ENCODE measurements at regions not wholly inside any gene's neighbourhood (a gene's known extent, or its start where the extent isn't known, plus 50 kb on each side); places are given as distances from the start of the nearest gene placed in this dataset.
A peak's percentile ranks its signal among the peaks of the same experiment; 100 is the strongest.

- CTCF ChIA-PET, result interaction anchor here (1.2 kb wide), 1 partner anchor 425 kb away, joined by 4 read pairs; no protein-coding TSS in a partner anchor
- H3K4me1 Mint-ChIP-seq, result no peaks in the 10 kb centered on the region
- DNase-seq (peak; percentile 38), ATAC-seq (no peak)
- intact Hi-C loops (cut with DNase I, micrococcal nuclease), result loop anchor here (1.0 to 5.0 kb wide), 3 partner anchors 299 to 426 kb away; no protein-coding TSS in a partner anchor
- H3K27me3 Mint-ChIP-seq, result no peaks in the 10 kb centered on the region
- POLR2A ChIA-PET, result no interaction called here
- no peak overlapping the region for H3K27ac Mint-ChIP-seq
- no peaks in the 10 kb centered on the region for H3K36me3 Mint-ChIP-seq (ENCODE audit: low read depth)
- H3K9me3 Mint-ChIP-seq (ENCODE audit: low read depth), result peaks cover 34% of the 10 kb centered on the region
- H3K4me3 Mint-ChIP-seq, result no peak overlapping the region
Measured at GRCh38 chr3:176513604-176514003, 683.7 kb downstream of the TBL1XR1 start.

- H3K27ac Mint-ChIP-seq, result no peak overlapping the region
- ChIA-PET POLR2A (no interaction called here), CTCF (interaction anchor here (1.0 kb wide), 1 partner anchor 429 kb away, joined by 4 read pairs; no protein-coding TSS in a partner anchor)
- intact Hi-C loops (cut with DNase I, micrococcal nuclease), result loop anchor here in 1 of 2 experiments (5.0 kb wide), 1 partner anchor 300 kb away; no protein-coding TSS in a partner anchor
- H3K27me3 Mint-ChIP-seq, result no peaks in the 10 kb centered on the region
- H3K9me3 Mint-ChIP-seq (ENCODE audit: low read depth), result peaks cover 40% of the 10 kb centered on the region
- no peaks in the 10 kb centered on the region for H3K4me1 Mint-ChIP-seq
- ATAC-seq, result no peak
- no peak for DNase-seq
- H3K36me3 Mint-ChIP-seq (ENCODE audit: low read depth), result no peaks in the 10 kb centered on the region
- no peak overlapping the region for H3K4me3 Mint-ChIP-seq
Measured at GRCh38 chr3:176512037-176512436, 685.2 kb downstream of the TBL1XR1 start.

- Mint-ChIP-seq H3K4me3 (no peak overlapping the region), H3K4me1 (no peaks in the 10 kb centered on the region), H3K27ac (no peak overlapping the region), H3K36me3 (ENCODE audit: low read depth) (no peaks in the 10 kb centered on the region), H3K9me3 (ENCODE audit: low read depth) (peaks cover 37% of the 10 kb centered on the region), H3K27me3 (no peaks in the 10 kb centered on the region)
- intact Hi-C loops (cut with DNase I, micrococcal nuclease), result loop anchor here in 1 of 2 experiments (5.0 kb wide), 1 partner anchor 302 kb away; no protein-coding TSS in a partner anchor
- POLR2A ChIA-PET, result no interaction called here
- DNase-seq (no peak), ATAC-seq (no peak)
- CTCF ChIA-PET, result interaction anchor here (0.6 kb wide), 1 partner anchor 40 kb away, joined by 3 read pairs; no protein-coding TSS in a partner anchor
Measured at GRCh38 chr3:176510097-176510496, 687.2 kb downstream of the TBL1XR1 start.

GRCh38 chr3:176505878-176506621, 691.2 kb downstream of the TBL1XR1 start:
- DNase-seq (no peak), ATAC-seq (no peak)
- Mint-ChIP-seq H3K9me3 (ENCODE audit: low read depth) (peaks cover 7% of the 10 kb centered on the region), H3K4me1 (no peaks in the 10 kb centered on the region), H3K4me3 (no peak overlapping the region), H3K27me3 (no peaks in the 10 kb centered on the region), H3K36me3 (ENCODE audit: low read depth) (no peaks in the 10 kb centered on the region), H3K27ac (no peak overlapping the region)
- CTCF ChIA-PET, result no interaction called here
- intact Hi-C loops (cut with DNase I, micrococcal nuclease), result no loop called here
- POLR2A ChIA-PET, result no interaction called here

GRCh38 chr3:176491084-176491483, 706.2 kb downstream of the TBL1XR1 start:
- ChIA-PET POLR2A (no interaction called here), CTCF (no interaction called here)
- H3K4me1 Mint-ChIP-seq, result no peaks in the 10 kb centered on the region
- no peak for ATAC-seq
- peaks cover 2% of the 10 kb centered on the region for H3K9me3 Mint-ChIP-seq (ENCODE audit: low read depth)
- H3K27ac Mint-ChIP-seq, result no peak overlapping the region
- no peak for DNase-seq
- intact Hi-C loops (cut with DNase I, micrococcal nuclease), result no loop called here
- no peaks in the 10 kb centered on the region for H3K36me3 Mint-ChIP-seq (ENCODE audit: low read depth)
- H3K27me3 Mint-ChIP-seq, result peaks cover 2% of the 10 kb centered on the region
- H3K4me3 Mint-ChIP-seq, result no peak overlapping the region

- Mint-ChIP-seq H3K9me3 (ENCODE audit: low read depth) (peaks cover 2% of the 10 kb centered on the region), H3K4me1 (no peaks in the 10 kb centered on the region), H3K27me3 (peaks cover 2% of the 10 kb centered on the region), H3K4me3 (no peak overlapping the region), H3K27ac (no peak overlapping the region), H3K36me3 (ENCODE audit: low read depth) (no peaks in the 10 kb centered on the region)
- ATAC-seq (no peak), DNase-seq (no peak)
- POLR2A ChIA-PET, result no interaction called here
- CTCF ChIA-PET, result no interaction called here
- intact Hi-C loops (cut with DNase I, micrococcal nuclease), result no loop called here
Measured at GRCh38 chr3:176490357-176490756, 706.9 kb downstream of the TBL1XR1 start.

- intact Hi-C loops (cut with DNase I, micrococcal nuclease), result no loop called here
- no peak for ATAC-seq
- H3K27me3 Mint-ChIP-seq, result no peaks in the 10 kb centered on the region
Measured at GRCh38 chr3:176479248-176479647, 718.0 kb downstream of the TBL1XR1 start.

GRCh38 chr3:176469694-176470205, 727.5 kb downstream of the TBL1XR1 start:
- ChIA-PET POLR2A (no interaction called here), CTCF (interaction anchor here (0.7 kb wide), 1 partner anchor 40 kb away, joined by 3 read pairs; no protein-coding TSS in a partner anchor)
- DNase-seq (no peak), ATAC-seq (no peak)
- no peak overlapping the region for H3K27ac Mint-ChIP-seq
- H3K27me3 Mint-ChIP-seq, result no peaks in the 10 kb centered on the region
- peaks cover 5% of the 10 kb centered on the region for H3K9me3 Mint-ChIP-seq (ENCODE audit: low read depth)
- intact Hi-C loops (cut with DNase I, micrococcal nuclease), result no loop called here
- no peaks in the 10 kb centered on the region for H3K36me3 Mint-ChIP-seq (ENCODE audit: low read depth)
- no peaks in the 10 kb centered on the region for H3K4me1 Mint-ChIP-seq
- H3K4me3 Mint-ChIP-seq, result no peak overlapping the region

More at GRCh38 chr3:176479248-176479647, 718.0 kb downstream of the TBL1XR1 start:
- Mint-ChIP-seq H3K4me1 (no peaks in the 10 kb centered on the region), H3K4me3 (no peak overlapping the region), H3K27ac (no peak overlapping the region), H3K9me3 (ENCODE audit: low read depth) (peaks cover 10% of the 10 kb centered on the region), H3K36me3 (ENCODE audit: low read depth) (no peaks in the 10 kb centered on the region)
- no peak for DNase-seq
- POLR2A ChIA-PET, result no interaction called here
- CTCF ChIA-PET, result no interaction called here

- no peaks in the 10 kb centered on the region for H3K4me1 Mint-ChIP-seq
- ChIA-PET CTCF (no interaction called here), POLR2A (interaction anchor here (0.5 kb wide), 1 partner anchor 787 kb away, joined by 5 read pairs; no protein-coding TSS in a partner anchor)
- no peak overlapping the region for H3K4me3 Mint-ChIP-seq
- no peak overlapping the region for H3K27ac Mint-ChIP-seq
- ATAC-seq, result no peak
- no peaks in the 10 kb centered on the region for H3K27me3 Mint-ChIP-seq
- DNase-seq, result no peak
- H3K36me3 Mint-ChIP-seq (ENCODE audit: low read depth), result no peaks in the 10 kb centered on the region
- intact Hi-C loops (cut with DNase I, micrococcal nuclease), result no loop called here
- peaks cover 3% of the 10 kb centered on the region for H3K9me3 Mint-ChIP-seq (ENCODE audit: low read depth)
Measured at GRCh38 chr3:176463610-176464009, 733.7 kb downstream of the TBL1XR1 start.

GRCh38 chr3:176447369-176447768, 749.9 kb downstream of the TBL1XR1 start:
- ChIA-PET POLR2A (no interaction called here), CTCF (no interaction called here)
- Mint-ChIP-seq H3K27me3 (no peaks in the 10 kb centered on the region), H3K36me3 (ENCODE audit: low read depth) (no peaks in the 10 kb centered on the region), H3K4me3 (no peak overlapping the region), H3K4me1 (no peaks in the 10 kb centered on the region), H3K9me3 (ENCODE audit: low read depth) (peaks cover 5% of the 10 kb centered on the region), H3K27ac (no peak overlapping the region)
- intact Hi-C loops (cut with DNase I, micrococcal nuclease), result no loop called here
- DNase-seq, result no peak
- ATAC-seq, result no peak

- H3K36me3 Mint-ChIP-seq (ENCODE audit: low read depth), result no peaks in the 10 kb centered on the region
- H3K27ac Mint-ChIP-seq, result no peak overlapping the region
- no peak for DNase-seq
- H3K27me3 Mint-ChIP-seq, result no peaks in the 10 kb centered on the region
- intact Hi-C loops (cut with DNase I, micrococcal nuclease), result no loop called here
- CTCF ChIA-PET, result no interaction called here
- ATAC-seq, result no peak
- peaks cover 2% of the 10 kb centered on the region for H3K9me3 Mint-ChIP-seq (ENCODE audit: low read depth)
- no peaks in the 10 kb centered on the region for H3K4me1 Mint-ChIP-seq
- H3K4me3 Mint-ChIP-seq, result no peak overlapping the region
- POLR2A ChIA-PET, result no interaction called here
Measured at GRCh38 chr3:176442326-176442725, 755.0 kb downstream of the TBL1XR1 start.

- no peak overlapping the region for H3K27ac Mint-ChIP-seq
- intact Hi-C loops (cut with DNase I, micrococcal nuclease), result no loop called here
- CTCF ChIA-PET, result no interaction called here
- no peak overlapping the region for H3K4me3 Mint-ChIP-seq
- H3K9me3 Mint-ChIP-seq (ENCODE audit: low read depth), result peaks cover 2% of the 10 kb centered on the region
- H3K4me1 Mint-ChIP-seq, result no peaks in the 10 kb centered on the region
- DNase-seq, result no peak
- ATAC-seq, result no peak
- no peaks in the 10 kb centered on the region for H3K27me3 Mint-ChIP-seq
- H3K36me3 Mint-ChIP-seq (ENCODE audit: low read depth), result no peaks in the 10 kb centered on the region
- POLR2A ChIA-PET, result no interaction called here
Measured at GRCh38 chr3:176439729-176440128, 757.6 kb downstream of the TBL1XR1 start.

All from activated CD4-positive, alpha-beta T cell treated with anti-CD3 and anti-CD28 coated beads for 36 hours (primary cell).